B cell (primary cell): ENCODE measurements at regions not wholly inside any gene's neighbourhood (a gene's known extent, or its start where the extent isn't known, plus 50 kb on each side); places are given as distances from the start of the nearest gene placed in this dataset.

Source experiments
- EZH2 ChIP-seq: IDR thresholded peaks from 2 replicates; pipeline ENCODE4 v1.6.1; 2012; ENCODE audit warnings: borderline replicate concordance, low read depth, mild to moderate bottlenecking, moderate library complexity, low read length; ENCODE audit not compliant: insufficient read depth, poor library complexity, severe bottlenecking
- TF ChIP-seq, protein P1 (sequence below): fragments of 200-600 bp; IDR thresholded peaks from one replicate; pipeline ENCODE4 v1.8.0; 2022; ENCODE audit warnings: antibody characterized with exemption, mild to moderate bottlenecking

DNA sequence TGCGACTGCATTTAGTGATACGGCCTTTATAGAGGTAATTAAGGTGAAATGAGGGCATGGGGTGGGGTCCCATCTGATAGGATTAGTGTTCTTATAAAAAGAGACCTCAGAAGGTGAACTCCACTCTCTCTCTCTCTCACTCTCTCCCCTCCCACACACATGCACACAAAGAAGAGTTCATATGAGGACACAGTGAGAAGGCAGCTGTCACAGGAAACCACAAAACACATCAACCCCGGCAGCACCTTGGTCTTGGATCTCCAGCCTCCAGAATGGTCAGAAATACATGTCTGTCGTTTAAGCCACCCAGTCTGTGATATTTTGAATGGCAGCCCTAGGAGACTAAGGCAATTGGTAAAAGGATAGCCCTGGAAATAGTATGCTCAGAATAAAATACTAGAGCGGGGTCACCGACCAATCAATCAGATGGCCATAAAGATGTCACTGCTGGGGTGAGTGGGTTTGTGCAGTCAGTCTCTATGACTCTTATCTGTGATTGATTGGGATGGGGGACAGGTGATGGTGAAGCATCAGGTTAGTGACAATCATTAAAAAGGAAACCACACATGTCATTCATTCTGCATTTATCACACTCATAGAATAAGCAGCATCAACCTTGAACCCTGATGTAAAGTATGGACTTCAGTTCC lies 118.9 kb upstream of the POU3F3 start:
- TF ChIP-seq, protein P1, sequence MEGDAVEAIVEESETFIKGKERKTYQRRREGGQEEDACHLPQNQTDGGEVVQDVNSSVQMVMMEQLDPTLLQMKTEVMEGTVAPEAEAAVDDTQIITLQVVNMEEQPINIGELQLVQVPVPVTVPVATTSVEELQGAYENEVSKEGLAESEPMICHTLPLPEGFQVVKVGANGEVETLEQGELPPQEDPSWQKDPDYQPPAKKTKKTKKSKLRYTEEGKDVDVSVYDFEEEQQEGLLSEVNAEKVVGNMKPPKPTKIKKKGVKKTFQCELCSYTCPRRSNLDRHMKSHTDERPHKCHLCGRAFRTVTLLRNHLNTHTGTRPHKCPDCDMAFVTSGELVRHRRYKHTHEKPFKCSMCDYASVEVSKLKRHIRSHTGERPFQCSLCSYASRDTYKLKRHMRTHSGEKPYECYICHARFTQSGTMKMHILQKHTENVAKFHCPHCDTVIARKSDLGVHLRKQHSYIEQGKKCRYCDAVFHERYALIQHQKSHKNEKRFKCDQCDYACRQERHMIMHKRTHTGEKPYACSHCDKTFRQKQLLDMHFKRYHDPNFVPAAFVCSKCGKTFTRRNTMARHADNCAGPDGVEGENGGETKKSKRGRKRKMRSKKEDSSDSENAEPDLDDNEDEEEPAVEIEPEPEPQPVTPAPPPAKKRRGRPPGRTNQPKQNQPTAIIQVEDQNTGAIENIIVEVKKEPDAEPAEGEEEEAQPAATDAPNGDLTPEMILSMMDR: no peak
- no peak for TF ChIP-seq EZH2
